Endothelial cell of umbilical vein (primary cell): ENCODE measurements at regions not wholly inside any gene's neighbourhood (a gene's known extent, or its start where the extent isn't known, plus 50 kb on each side); places are given as distances from the start of the nearest gene placed in this dataset.

ENCODE experiments used
- CTCF ChIP-seq, 2 donors: IDR thresholded peaks; 1 replicate in 1 of 2; 2 replicates in 1 of 2; pipeline ENCODE4 v1.5.1; 2011; ENCODE audit warnings: low read length in 2 of 2, mild to moderate bottlenecking in 2 of 2, moderate library complexity in 2 of 2, control low read depth in 1 of 2, inconsistent platforms in 1 of 2, low read depth in 1 of 2; ENCODE audit not compliant: insufficient read depth in 1 of 2; ENCODE audit errors: extremely low read depth in 1 of 2
- EZH2 ChIP-seq: IDR thresholded peaks from 2 replicates; pipeline ENCODE4 v1.6.1; 2012; ENCODE audit warnings: borderline replicate concordance, low read depth, mild to moderate bottlenecking, moderate library complexity, low read length, inconsistent platforms; ENCODE audit not compliant: severe bottlenecking
- FOS ChIP-seq: IDR thresholded peaks from 2 replicates; pipeline ENCODE4 v1.6.1; 2011; ENCODE audit warnings: mild to moderate bottlenecking, low read length, moderate library complexity, borderline replicate concordance; ENCODE audit not compliant: insufficient read depth
- JUN ChIP-seq: IDR thresholded peaks from 2 replicates; pipeline ENCODE4 v1.6.1; 2011; ENCODE audit warnings: borderline replicate concordance, low read depth; ENCODE audit not compliant: insufficient read length, insufficient read depth
- MAX ChIP-seq: IDR thresholded peaks from 2 replicates; pipeline ENCODE4 v1.6.1; 2011; ENCODE audit not compliant: insufficient read depth, insufficient read length
- MYC ChIP-seq: IDR thresholded peaks from one replicate; pipeline ENCODE4 v1.6.1; 2011; ENCODE audit warnings: mild to moderate bottlenecking, low read depth, low read length
- POLR2A ChIP-seq: IDR thresholded peaks from 2 replicates; pipeline ENCODE4 v1.6.1; 2012; ENCODE audit warnings: low read depth, mild to moderate bottlenecking, control low read depth, low read length
- POLR2AphosphoS5 ChIP-seq: IDR thresholded peaks from 2 replicates; pipeline ENCODE4 v1.6.1; 2012; ENCODE audit warnings: low read depth, mild to moderate bottlenecking, control low read depth, low read length, moderate library complexity; ENCODE audit not compliant: insufficient read depth

GRCh38 chr15:26191193-26191592 lies 328.1 kb upstream of the ATP10A start:
- no peak for TF ChIP-seq CTCF (IDR thresholded peaks at IDR 0.05; ENCODE audit: extremely low read depth in 1 of 2, insufficient read depth in 1 of 2, low read depth in 1 of 2, low read length in 2 of 2)
- TF ChIP-seq POLR2A, result no peak
- no peak for TF ChIP-seq POLR2AphosphoS5
- TF ChIP-seq MAX, result no peak
- TF ChIP-seq EZH2, result no peak
- TF ChIP-seq JUN, result no peak
- TF ChIP-seq MYC, result no peak
- no peak for TF ChIP-seq FOS
